Left ventricle myocardium superior (tissue), 1 donor: ENCODE measurements at regions not wholly inside any gene's neighbourhood (a gene's known extent, or its start where the extent isn't known, plus 50 kb on each side); places are given as distances from the start of the nearest gene placed in this dataset.

Source experiments
- ATAC-seq: fragments of 200-7000 bp; cut with Tn5 transposase; one replicate; pipeline ENCODE4 v1.9.1; 2020; ENCODE audit warnings: mild to moderate bottlenecking, moderate library complexity
- DNase-seq: peaks from one replicate; pipeline ENCODE4 v3.0.0-alpha.2; 2020
- intact Hi-C: fragments of 100-400 bp; cut with micrococcal nuclease; formaldehyde crosslinking; loops from one replicate; pipeline ENCODE4 v1.11.0; 2022
- donor health status: DM: no; HTN: yes; CAD: no; lungs with severe emphysema.

DNA sequence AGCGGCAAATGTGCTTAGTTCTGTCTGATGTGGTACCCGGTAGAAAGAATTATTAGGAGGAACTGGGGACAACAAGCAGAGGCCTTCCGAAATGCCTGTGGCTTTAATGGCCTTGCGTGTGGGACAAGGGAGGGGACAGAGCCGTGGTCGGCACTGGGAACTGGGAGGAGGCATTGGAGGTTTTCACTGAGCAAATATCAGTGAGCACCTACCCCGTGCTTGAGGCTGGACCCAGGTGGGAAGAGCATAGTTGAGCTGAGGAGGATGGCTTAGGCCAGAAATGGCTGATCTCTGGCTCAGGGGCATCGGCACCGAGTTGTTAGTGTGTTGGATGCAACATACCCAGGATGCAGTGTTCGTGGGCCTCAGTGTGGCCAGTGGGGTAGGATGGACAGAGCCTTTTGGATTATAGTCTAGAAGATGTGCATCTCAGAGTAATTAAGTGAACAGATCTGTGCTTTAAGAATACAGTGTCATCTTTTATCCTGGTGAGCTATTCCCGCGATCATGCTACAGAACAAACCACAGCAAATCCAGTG lies 201.3 kb downstream of the TEX29 start:
- intact Hi-C loops = no loop called here
- no peak for DNase-seq
- ATAC-seq = no peak

DNA sequence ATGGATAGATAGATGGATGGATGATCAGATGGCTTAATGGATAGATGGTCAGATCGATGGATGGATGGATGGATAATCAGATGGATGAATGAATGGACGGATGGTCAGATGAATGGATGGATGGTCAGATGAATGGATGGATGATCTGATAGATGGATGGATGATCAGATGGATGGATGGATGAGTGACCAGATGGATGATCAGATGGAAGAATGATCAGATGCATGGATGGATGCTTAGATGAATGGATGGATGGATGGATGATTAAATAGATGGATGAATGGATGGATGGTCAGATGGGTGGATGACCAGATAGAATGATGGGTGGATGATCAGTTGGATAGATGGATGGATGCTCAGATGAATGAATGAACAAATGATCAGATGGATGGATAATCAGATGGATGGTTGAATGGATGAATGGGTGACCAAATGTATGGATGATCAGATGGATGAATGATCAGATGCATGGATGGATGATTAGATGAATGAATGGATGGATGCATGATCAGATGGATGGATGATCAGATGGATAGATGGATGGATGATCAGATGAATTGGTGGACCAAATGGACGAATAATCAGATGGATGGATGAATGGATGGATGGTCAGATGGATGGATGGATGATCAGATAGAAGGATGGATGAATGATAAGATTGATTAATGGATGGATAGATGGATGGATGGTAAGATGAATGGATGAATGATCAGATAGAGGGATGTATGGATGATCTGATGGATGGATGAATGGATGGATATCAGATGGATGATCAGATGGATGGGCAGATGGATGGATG lies 205.1 kb downstream of the TEX29 start:
- DNase-seq = no peak
- intact Hi-C loops = no loop called here
- no peak for ATAC-seq

DNA sequence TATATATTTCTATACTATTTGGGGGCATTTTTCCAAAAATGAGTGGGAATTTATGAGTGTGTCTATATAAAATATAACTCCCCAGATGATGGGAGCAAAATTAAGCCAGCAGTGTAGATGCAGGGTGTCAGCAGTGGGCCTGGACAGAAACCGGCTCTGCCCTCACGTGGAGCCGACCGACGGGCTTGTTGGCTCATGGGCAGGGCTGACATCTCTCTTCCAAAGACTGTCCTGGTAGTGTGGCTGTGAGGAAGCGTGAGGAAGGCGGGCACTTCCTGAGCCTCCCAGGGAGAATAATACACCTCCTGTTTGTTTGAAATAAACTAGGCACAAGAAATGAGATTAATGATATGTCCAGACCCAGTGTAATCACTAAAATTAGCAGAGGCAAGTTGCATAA lies 206.5 kb downstream of the TEX29 start:
- intact Hi-C loops = no loop called here
- DNase-seq (no peak), ATAC-seq (no peak)

DNA sequence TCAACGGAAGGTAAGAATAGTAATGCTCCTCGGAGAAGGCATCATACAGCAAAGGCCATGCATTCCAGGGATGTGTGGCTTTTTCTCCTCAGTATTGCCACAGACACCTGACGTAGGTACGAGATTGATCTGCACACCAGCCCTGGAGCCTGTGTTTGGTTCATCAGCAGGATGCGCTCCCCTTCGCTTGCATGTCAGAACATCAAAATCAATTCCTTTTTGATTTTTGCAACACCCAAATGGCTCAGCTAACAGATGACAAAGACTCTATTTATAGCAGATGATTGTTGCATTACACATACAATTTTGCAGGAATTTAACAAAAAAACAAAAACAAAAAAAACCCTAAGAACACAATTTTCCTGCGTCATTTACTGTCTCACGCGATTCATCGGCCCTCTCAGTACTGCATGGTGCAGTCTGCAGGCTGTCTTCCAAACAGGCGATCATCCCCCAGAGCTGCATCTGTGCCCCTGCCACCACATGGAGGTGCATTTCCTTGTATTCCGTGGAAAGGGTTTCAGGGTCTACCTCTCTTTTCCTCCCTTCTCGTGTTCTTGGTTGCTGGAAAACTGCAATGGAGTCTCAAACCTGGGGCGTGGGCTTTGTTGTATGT lies 207.3 kb downstream of the TEX29 start:
- ATAC-seq (no peak), DNase-seq (no peak)
- intact Hi-C loops = no loop called here

DNA sequence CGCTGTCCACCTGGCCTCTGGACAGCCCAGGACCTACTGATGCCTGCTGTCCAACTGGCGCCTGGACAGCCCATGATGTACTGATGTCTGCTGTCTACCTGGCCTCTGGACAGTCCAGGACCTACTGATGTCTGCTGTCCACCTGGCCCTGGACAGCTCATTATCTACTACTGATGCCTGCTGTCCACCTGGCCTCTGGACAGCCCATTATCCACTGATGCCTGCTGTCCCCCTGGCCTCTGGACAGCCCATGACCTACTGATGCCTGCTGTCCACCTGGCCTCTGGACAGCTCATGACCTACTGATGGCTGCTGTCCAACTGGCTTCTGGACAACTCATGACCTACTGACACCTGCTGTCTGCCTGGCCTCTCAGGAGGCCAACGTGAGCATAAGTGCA lies 208.1 kb downstream of the TEX29 start:
- intact Hi-C loops = no loop called here
- no peak for ATAC-seq
- DNase-seq = no peak

DNA sequence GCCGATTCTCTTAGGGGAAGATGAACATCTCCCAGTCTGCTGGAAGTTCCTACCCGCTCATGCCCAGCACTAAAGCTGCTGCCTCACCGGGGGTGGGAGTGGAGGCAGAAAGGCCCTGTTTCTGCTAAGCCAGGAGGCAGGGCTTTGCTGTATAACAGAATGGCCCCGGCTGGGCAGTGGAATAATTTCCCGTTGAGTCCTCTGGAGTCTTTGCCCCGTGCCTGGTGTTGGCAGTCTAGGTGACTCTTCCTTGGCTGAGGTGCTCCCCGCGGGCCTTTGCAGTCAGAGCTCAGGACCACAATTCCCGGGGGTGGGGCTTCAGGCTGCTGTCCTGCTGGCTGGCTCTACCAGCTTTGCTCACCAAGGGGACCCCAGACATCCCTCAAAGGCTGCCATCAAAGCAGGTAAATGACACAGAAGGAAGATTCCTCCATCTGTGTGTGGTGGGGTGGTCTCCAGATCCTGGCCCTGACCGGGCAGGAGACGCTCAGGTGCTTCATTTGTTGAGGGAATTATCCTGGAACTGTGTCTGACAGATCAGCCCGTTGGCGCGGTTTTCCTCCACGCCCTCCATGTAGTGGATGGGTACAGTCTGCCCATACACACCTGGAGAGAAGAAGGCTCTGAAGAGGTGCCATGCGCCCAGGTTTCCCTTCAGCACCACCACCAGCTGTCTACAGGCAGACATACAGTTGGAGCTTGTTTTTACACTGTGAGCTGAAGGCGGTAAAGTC lies 209.9 kb downstream of the TEX29 start:
- DNase-seq (no peak), ATAC-seq (no peak)
- intact Hi-C loops = no loop called here

DNA sequence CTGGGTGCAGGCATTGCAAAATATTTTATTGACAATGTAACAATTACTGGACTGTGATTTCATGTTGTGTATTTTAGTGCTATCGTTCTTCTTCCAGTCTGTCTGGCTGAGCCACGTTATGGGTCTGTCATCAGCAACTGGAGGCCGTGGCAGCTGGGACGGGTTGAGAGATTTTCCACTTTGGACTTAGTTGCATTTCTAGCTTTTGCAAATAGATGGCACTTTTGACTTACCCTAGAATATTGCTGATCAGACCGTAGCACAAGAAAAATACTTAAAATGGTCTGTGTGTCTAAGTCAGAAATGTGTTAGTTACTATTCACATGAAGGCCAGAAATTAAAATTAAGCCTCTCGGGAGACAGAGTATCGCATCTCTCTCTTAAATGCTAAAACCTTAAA lies 211.1 kb downstream of the TEX29 start:
- peak; percentile 38 for ATAC-seq
- intact Hi-C loops = no loop called here
- DNase-seq = no peak

DNA sequence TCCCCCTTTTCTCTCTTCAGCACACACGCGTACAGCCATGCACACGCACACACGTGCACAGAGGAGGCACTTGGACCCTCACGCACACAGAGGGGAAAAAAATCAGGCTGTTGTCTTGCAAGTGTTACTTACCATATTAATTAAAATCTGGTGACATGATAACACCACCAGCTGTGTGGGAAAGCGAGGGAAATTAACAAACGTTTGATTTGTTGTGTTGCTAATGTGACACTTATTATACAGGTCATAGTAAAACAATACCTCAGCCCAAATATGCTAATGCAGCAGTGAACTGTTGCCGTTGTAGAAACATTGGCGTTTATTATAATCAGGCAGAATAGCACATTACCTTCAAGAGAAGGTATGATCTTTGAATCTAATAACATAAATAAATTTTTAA lies 211.7 kb downstream of the TEX29 start:
- ATAC-seq (no peak), DNase-seq (no peak)
- intact Hi-C loops = no loop called here

DNA sequence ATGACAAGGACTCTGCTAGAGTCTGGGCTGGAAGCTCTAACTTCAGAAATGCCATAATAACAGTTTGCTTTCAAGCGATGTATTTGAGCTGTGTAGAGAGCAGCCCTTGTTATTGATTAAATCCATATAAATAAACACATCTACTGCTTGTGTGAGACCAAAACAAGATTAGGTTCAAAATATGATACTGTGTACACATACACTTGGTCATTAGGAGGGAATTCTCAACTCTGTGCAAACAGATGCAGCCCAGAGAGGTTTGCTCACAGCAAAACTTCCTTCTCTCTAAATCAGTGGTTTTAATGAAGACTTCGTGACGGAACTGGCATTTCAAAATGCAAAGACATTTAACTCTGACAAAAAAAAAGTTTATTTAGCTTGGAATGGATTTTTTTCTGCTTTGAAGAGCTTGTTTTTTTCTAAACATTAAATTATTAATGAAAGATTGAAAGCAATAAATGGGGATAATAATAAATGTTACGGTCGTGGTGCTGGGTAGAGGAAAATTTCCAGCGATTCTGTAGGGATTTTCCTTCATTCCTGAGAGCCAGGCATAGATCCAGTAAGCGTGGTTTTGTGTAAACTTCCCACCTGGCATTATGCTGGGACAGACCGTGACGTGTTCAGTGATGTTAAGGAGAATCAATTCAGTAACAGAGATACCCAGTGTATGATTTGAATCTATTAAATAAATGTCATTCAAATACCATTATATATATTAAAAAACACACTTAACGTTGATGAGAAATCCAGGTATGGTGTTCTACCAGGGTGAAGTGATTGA lies 213.7 kb downstream of the TEX29 start:
- DNase-seq (no peak), ATAC-seq (no peak)
- intact Hi-C loops = no loop called here

DNA sequence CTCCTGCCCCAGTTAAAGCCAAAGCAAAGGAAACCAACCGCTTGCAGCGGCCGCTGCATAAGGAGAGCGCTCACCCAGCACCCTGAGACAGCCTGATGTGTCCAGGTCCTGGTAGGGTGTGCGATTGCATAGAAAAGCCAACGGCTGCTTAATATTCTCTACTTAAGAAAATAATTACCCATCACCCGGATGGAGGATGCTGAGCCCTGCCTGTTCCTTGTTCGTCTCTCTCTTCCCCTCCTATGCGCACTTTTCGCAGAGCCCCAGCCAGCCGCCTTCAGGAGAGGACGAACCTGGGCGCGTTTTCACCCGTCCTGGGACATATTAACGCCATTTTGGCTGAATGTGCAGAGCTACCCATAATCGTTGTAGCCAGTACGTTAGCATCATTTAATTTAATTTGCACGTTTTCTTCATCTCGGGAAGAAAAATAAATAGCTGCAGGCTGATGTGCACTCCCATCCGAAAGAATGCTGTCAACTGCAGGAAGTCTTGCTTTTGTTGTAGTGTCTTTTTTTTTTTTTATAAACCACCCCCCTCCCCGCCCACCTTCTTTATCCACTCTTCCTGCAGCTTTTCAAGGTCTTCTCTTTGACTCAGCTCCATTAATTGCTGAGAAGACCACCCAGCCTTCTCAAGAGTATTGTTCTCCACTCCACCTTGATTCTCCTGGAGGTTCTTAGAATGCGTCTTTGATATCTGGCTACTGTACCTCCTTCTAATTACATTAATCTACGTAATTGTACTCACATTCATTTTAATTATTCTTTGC lies 214.5 kb downstream of the TEX29 start:
- intact Hi-C loops = no loop called here
- ATAC-seq (no peak), DNase-seq (no peak)

DNA sequence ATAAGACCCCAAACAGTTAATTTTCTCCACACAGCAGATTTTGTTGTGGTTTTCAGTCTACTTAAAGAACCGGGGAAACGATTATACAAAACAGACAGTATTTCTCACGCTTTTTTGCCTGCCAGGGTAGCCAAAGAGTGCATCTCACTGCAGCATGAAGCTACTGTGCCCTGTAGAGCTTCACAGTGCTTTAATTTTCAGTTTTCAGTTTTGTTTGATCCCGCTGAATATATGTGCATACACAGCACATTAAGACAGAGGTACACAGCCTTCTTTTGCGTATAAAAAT lies 215.0 kb downstream of the TEX29 start:
- ATAC-seq = no peak
- intact Hi-C loops = no loop called here
- no peak for DNase-seq

DNA sequence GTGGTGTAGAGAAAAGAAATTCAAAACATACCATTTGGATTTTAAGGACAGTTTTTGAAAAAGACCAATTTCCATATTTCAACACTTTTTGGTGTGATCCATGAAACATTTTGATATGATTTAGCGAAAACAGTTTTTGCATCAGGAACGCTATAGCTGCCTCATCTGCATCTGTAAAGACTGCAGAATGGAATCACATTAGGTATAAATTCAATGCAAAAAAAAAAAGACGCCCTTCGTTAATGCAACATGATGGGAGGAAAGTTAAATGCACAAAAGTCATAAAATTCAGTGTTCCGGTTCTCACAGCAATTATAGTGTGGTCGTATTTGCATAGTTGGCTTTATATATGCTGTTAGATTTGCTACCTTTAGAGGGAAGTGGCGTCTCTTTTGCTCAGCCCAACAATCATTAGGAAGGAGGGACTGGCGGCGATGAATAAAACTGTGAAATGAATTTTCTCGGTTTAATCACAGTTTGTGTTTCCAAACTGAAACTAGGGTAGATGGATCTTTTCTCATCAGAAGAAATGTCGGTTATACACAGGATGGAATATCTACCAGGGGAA lies 215.7 kb downstream of the TEX29 start:
- no peak for DNase-seq
- intact Hi-C loops = no loop called here
- no peak for ATAC-seq

DNA sequence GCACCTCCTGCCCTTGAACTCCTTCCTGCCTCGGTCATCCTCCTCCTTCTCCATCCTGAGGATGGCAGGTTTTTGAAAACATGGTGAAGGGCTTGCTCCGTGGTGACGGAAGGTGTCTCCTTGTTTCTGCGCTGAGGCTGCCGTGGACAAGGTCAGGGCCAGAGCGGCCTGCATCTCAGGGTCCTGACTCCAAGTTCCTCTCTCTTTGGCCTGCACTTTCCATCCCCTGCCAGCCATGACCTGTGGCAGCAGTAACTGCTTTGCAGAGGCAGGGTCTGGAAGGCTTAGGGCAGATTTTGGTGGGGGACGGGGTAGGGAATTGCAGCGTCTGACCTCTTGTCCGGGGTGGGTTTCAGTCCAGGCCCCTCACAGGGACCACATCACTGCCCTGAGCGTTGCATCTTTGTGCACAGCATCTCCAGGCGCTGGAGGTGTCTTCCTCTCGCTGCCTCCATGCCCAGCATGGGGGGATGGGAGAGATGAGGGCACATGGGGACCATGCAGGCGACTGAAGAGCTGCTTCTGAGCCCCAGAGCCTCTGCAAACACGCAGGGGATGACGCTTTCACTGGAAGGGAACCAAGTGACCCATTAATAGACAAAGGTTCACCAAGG lies 216.8 kb downstream of the TEX29 start:
- DNase-seq = no peak
- intact Hi-C loops = no loop called here
- no peak for ATAC-seq

DNA sequence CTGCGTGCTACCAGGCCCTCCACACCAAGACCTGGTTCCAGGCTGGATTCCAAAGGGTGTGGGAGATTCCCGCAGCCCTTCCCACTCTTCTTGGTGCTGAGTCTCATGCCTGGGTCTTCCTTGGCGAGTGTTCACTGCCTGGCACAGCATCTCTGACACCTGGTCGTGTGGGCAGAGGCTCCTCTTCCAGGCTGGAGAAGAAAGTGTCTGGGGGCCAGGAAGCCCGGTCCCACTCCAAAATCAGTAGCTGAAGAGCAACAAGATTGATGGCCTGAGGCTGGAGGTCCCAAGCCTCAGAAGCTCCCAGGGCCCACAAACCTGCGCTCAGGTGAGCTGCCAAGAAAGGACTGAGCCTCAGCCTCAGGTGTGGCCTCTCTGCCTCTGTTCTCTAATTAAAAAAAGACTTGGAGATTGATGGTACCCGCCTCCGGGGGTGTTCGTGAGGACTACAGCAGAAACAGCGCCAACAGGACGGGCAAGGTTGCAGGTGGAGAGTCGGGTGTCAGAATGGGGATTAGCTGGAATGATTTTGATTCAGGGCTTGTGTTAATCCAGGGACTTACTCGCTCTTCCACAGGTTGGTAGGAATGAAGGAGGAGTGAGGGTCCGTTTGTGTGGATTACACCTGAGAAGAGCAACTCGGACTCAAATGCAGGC lies 217.5 kb downstream of the TEX29 start:
- intact Hi-C loops = no loop called here
- DNase-seq (no peak), ATAC-seq (no peak)

DNA sequence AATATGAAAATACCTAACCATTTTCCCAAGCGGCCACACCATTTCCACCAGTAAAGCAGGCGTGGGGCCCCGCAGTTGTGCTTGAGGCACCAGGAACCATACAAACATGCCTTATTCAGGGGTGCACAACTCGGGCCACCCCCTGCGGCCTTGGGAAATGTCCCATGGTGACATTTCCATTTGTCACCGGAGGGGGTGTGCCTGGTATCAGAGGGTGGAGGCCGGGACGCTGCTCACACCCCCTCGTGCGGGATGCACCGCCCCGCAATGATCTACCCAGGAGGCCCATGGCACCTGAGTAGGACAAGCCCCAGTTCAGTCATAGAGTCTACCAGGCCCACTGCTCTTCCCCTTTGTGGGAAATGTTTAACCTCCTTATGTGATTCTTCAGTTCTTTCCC lies 218.8 kb downstream of the TEX29 start:
- intact Hi-C loops = no loop called here
- DNase-seq = no peak
- no peak for ATAC-seq

DNA sequence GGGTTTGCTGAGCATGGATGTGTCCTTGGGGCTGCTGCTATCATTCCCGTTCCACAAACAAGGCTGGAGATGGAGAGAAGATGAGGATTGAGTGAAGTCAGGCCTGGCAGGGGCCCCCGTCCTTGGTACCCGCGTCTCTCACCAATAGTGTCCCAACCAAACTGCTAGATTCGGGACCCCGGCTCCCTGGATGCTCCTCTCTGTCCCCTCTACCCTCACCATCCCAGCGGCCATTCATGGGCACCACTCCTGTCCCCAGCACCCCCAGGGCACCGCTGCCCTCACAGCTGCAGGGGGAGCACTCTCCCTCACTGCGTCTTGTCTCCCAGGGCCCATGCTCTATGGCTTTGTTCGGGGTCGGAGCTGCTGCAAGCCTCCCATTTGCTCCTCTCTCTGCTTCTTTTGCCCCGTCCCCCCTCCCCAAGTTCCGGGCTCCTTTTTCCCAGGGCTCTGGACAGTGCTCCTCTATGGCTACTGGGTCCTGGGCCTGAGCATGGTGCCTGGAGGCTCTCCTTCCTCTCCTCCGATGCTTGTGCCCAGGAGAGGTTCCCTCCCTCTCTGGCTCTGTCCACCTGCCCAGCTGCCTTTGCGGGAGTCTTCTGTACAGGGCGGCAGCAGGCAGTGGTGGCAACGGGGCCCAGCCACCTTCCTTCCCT lies 219.5 kb downstream of the TEX29 start:
- DNase-seq (no peak), ATAC-seq (no peak)
- intact Hi-C loops = no loop called here

DNA sequence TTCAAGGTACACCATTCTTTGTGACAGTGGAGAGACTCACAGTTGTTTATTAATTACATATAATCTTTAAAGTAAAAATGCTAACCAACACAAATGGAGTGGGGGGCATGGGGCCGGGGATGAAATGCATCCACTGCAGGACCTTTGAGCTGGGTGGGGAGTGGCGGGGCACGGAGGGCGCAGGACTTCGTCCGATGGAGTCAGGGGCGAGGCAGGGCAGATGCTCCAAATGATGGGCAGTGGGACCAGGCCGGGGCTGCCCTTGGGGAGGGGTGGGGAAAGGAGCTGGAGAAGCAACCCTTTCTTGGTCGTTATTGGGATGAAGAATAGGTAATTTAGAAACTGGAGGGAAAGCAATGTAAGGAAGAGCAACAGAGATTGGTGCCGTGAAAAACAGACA lies 220.0 kb downstream of the TEX29 start:
- ATAC-seq (no peak), DNase-seq (no peak)
- intact Hi-C loops = no loop called here
